IMR-90 (cell line): ENCODE measurements at regions not wholly inside any gene's neighbourhood (a gene's known extent, or its start where the extent isn't known, plus 50 kb on each side); places are given as distances from the start of the nearest gene placed in this dataset.

Experiments used
- ATAC-seq: fragments of 200-7000 bp; cut with Tn5 transposase; 2 replicates; pipeline ENCODE4 v1.9.1; 2020; ENCODE audit warnings: low read depth, mild to moderate bottlenecking, moderate library complexity
- BruUV-seq: library from RNA; stranded (reverse); fragments of 400-500 nt; replicated peaks from 2 replicates; lab custom pipeline; 2021; lab: Mats Ljungman, UMichigan
- CTCF ChIA-PET: fragments of 300-600 bp; formaldehyde crosslinking; extraction: SDS; loops from one replicate; lab custom pipeline; 2021; ENCODE audit warnings: antibody characterized with exemption; lab: Yijun Ruan, JAX
- POLR2A ChIA-PET: fragments of 300-600 bp; sonication (Branson Sonifier 250); formaldehyde crosslinking; loops from one replicate; lab custom pipeline; 2022; ENCODE audit warnings: antibody characterized with exemption; ENCODE audit not compliant: unreplicated experiment; lab: Charles Lee
- DNase-seq: peaks from one replicate; pipeline ENCODE4 v3.0.0; 2013
- H2AFZ ChIP-seq: replicated peaks from 2 replicates; pipeline ENCODE3; 2013; ENCODE audit warnings: low read length, mild to moderate bottlenecking; ENCODE audit not compliant: poor library complexity
- H2AK5ac ChIP-seq: 2 replicates; pipeline ENCODE4 v1.6.1; 2013; ENCODE audit warnings: low read depth, low read length, inconsistent platforms
- H2AK9ac ChIP-seq: replicated peaks from 2 replicates; pipeline ENCODE3; 2013; ENCODE audit warnings: mild to moderate bottlenecking, low read depth, low read length, moderate library complexity; ENCODE audit not compliant: poor library complexity
- H2BK120ac ChIP-seq: 2 replicates; pipeline ENCODE4 v1.6.1; 2013; ENCODE audit warnings: low read depth, low read length, inconsistent platforms
- H2BK15ac ChIP-seq: 3 replicates; pipeline ENCODE4 v1.6.1; 2013; ENCODE audit warnings: low read depth, low read length, inconsistent platforms
- H2BK20ac ChIP-seq: 2 replicates; pipeline ENCODE4 v1.6.1; 2013; ENCODE audit warnings: low read depth, mild to moderate bottlenecking, inconsistent platforms, low read length, moderate library complexity
- H2BK5ac ChIP-seq: 2 replicates; pipeline ENCODE4 v1.6.1; 2013; ENCODE audit warnings: mild to moderate bottlenecking, low read depth, low read length, inconsistent platforms; ENCODE audit not compliant: poor library complexity, severe bottlenecking
- H3K14ac ChIP-seq: replicated peaks from 2 replicates; pipeline ENCODE4 v1.6.1; 2013; ENCODE audit warnings: low read depth, low read length, inconsistent platforms
- H3K18ac ChIP-seq: 2 replicates; pipeline ENCODE4 v1.6.1; 2013; ENCODE audit warnings: low read depth, low read length, control low read depth
- H3K23ac ChIP-seq: 2 replicates; pipeline ENCODE4 v1.6.1; 2013; ENCODE audit warnings: low read depth, low read length, inconsistent platforms
- H3K27ac ChIP-seq: 2 replicates; pipeline ENCODE4 v1.5.1; 2013; ENCODE audit warnings: mild to moderate bottlenecking, control low read depth, low read length; ENCODE audit not compliant: insufficient read depth
- H3K27me3 ChIP-seq: 2 replicates; pipeline ENCODE4 v1.6.1; 2013; ENCODE audit warnings: low read length; ENCODE audit not compliant: control insufficient read depth, insufficient read depth
- H3K36me3 ChIP-seq: 2 replicates; pipeline ENCODE4 v1.6.1; 2013; ENCODE audit warnings: low read length, mixed read lengths; ENCODE audit not compliant: control insufficient read depth, insufficient read depth
- H3K4ac ChIP-seq: 2 replicates; pipeline ENCODE4 v1.6.1; 2013; ENCODE audit warnings: low read depth, low read length, inconsistent platforms
- H3K4me1 ChIP-seq: 2 replicates; pipeline ENCODE4 v1.6.1; 2013; ENCODE audit warnings: low read length, mixed read lengths; ENCODE audit not compliant: control insufficient read depth, insufficient read depth
- H3K4me2 ChIP-seq: 2 replicates; pipeline ENCODE4 v1.6.1; 2013; ENCODE audit warnings: low read depth, mild to moderate bottlenecking, control low read depth, low read length, moderate library complexity
- H3K4me3 ChIP-seq: 2 replicates; pipeline ENCODE4 v1.5.1; 2013; ENCODE audit warnings: low read depth, mild to moderate bottlenecking, control low read depth, low read length, moderate library complexity; ENCODE audit not compliant: insufficient read depth
- H3K56ac ChIP-seq: 2 replicates; pipeline ENCODE4 v1.6.1; 2013; ENCODE audit warnings: low read length, inconsistent platforms; ENCODE audit not compliant: insufficient read depth; ENCODE audit errors: extremely low read depth
- H3K79me1 ChIP-seq, 2 experiments: 2 replicates each; pipeline ENCODE4 v1.6.1; 2013; ENCODE audit warnings: low read length in 2 of 2, inconsistent platforms in 1 of 2, low read depth in 1 of 2
- H3K9ac ChIP-seq: 2 replicates; pipeline ENCODE4 v1.6.1; 2013; ENCODE audit warnings: low read depth, low read length, control low read depth
- H3K9me1 ChIP-seq: 2 replicates; pipeline ENCODE4 v1.6.1; 2013; ENCODE audit warnings: low read length, inconsistent platforms; ENCODE audit not compliant: insufficient read depth
- H3K9me3 ChIP-seq: 2 replicates; pipeline ENCODE4 v1.6.1; 2013; ENCODE audit warnings: low read length; ENCODE audit not compliant: control insufficient read depth, insufficient read depth
- H4K20me1 ChIP-seq: 2 replicates; pipeline ENCODE4 v1.6.1; 2013; ENCODE audit warnings: low read length, inconsistent platforms; ENCODE audit not compliant: insufficient read depth
- H4K5ac ChIP-seq: 2 replicates; pipeline ENCODE4 v1.6.1; 2013; ENCODE audit warnings: mild to moderate bottlenecking, low read depth, low read length, control low read depth
- H4K8ac ChIP-seq, 2 experiments: 2 replicates each; pipeline ENCODE4 v1.6.1; 2013; ENCODE audit warnings: low read depth in 2 of 2, low read length in 2 of 2, control low read depth in 1 of 2, inconsistent platforms in 1 of 2
- H4K91ac ChIP-seq: 2 replicates; pipeline ENCODE4 v1.6.1; 2013; ENCODE audit warnings: low read depth, low read length, inconsistent platforms; ENCODE audit not compliant: insufficient read depth
- MXI1 ChIP-seq: IDR thresholded peaks from 2 replicates; pipeline ENCODE4 v1.6.1; 2012; ENCODE audit warnings: low read depth, mild to moderate bottlenecking, low read length, moderate library complexity, borderline replicate concordance
- RCOR1 ChIP-seq: IDR thresholded peaks from 2 replicates; pipeline ENCODE4 v1.6.1; 2012; ENCODE audit warnings: mild to moderate bottlenecking, low read length, improper control_type of control experiment; ENCODE audit not compliant: insufficient replicate concordance
- SMC3 ChIP-seq: fragments of 150-350 bp; IDR thresholded peaks from 2 replicates; pipeline ENCODE4 v1.6.1; 2016; ENCODE audit warnings: low read depth, mild to moderate bottlenecking, antibody characterized with exemption, low read length, moderate library complexity
- WGBS, 2 experiments: methylation state at CpG; one replicate each; pipeline versions ENCODE4 v1.1.5 to v1.1.7; 2013; ENCODE audit warnings: missing lambda C conversion rate in 2 of 2; ENCODE audit not compliant: insufficient read length in 1 of 2; ENCODE audit errors: extremely low coverage in 2 of 2; 5-methylcytosine and 5-hydroxymethylcytosine counted together
- dilution Hi-C: fragments of 300-500 bp; cut with HindIII; formaldehyde crosslinking; loops from one replicate; pipeline ENCODE4 v1.14.3; 2018; ENCODE audit warnings: low sequenced_read_pairs; ENCODE audit not compliant: unreplicated experiment
- in situ Hi-C: fragments of 300-500 bp; cut with MboI; formaldehyde crosslinking; loops from 3 replicates; pipeline ENCODE4 v1.14.3; 2019; ENCODE audit warnings: low sequenced_read_pairs, inconsistent platforms, mixed read lengths
- intact Hi-C: fragments of 100-400 bp; cut with micrococcal nuclease; formaldehyde crosslinking; loops from 2 replicates; pipeline ENCODE4 v1.10.0; 2022

- in situ Hi-C loops, result no loop called here
- Histone ChIP-seq H2BK5ac (no peak overlapping the region), H3K4me1 (no peaks in the 10 kb centered on the region), H3K4me3 (no peak overlapping the region), H3K79me1 (no peaks in the 10 kb centered on the region), H4K5ac (no peak overlapping the region), H4K91ac (no peak overlapping the region), H3K14ac (no peak overlapping the region), H2BK120ac (no peak overlapping the region), H3K27ac (no peak overlapping the region), H4K8ac (no peak overlapping the region), H2BK15ac (no peak overlapping the region), H3K4me2 (no peak overlapping the region), H3K9me1 (no peaks in the 10 kb centered on the region), H2AFZ (no peak overlapping the region), H3K4ac (no peak overlapping the region), H4K20me1 (no peaks in the 10 kb centered on the region), H3K27me3 (peaks cover 6% of the 10 kb centered on the region), H3K36me3 (no peaks in the 10 kb centered on the region), H3K23ac (no peak overlapping the region), H3K56ac (no peak overlapping the region), H2AK9ac (no peak overlapping the region), H2BK20ac (no peak overlapping the region), H3K9me3 (no peaks in the 10 kb centered on the region), H2AK5ac (no peak overlapping the region), H3K18ac (no peak overlapping the region), H3K9ac (no peak overlapping the region)
- intact Hi-C loops, result no loop called here
- POLR2A ChIA-PET, result no interaction called here
- BruUV-seq, result no TSS peak
- no peak for TF ChIP-seq MXI1
- TF ChIP-seq SMC3, result no peak
- no peak for TF ChIP-seq RCOR1
- CTCF ChIA-PET, result interaction anchor here (0.6 kb wide), 1 partner anchor 724 kb away, joined by 8 read pairs; no protein-coding TSS in a partner anchor
- dilution Hi-C loops, result no loop called here
- no peak for ATAC-seq
- WGBS, 2 experiments, result 50% methylated on average over 1 of the region's 3 CpGs; no CpG with 5 or more reads in 1 of the 2 experiments
- DNase-seq, result no peak
These were observed 136.5 kb upstream of the CPSF6 start for GRCh38 chr12:69102856-69103255.
